GM23338 (cell line): ENCODE measurements at regions not wholly inside any gene's neighbourhood (a gene's known extent, or its start where the extent isn't known, plus 50 kb on each side); places are given as distances from the start of the nearest gene placed in this dataset.

ENCODE experiments used
- ATAC-seq: fragments of 200-7000 bp; cut with Tn5 transposase; 3 replicates; pipeline ENCODE4 v1.9.1; 2020
- DNase-seq: peaks from one replicate; pipeline ENCODE4 v3.0.0-alpha.2; 2015; ENCODE audit warnings: low spot score
- H2AFZ ChIP-seq: fragments of 200-600 bp; sonication (generic); 2 replicates; pipeline ENCODE4 v1.8.0; 2016; ENCODE audit warnings: antibody characterized with exemption, mild to moderate bottlenecking, moderate library complexity
- H3F3A ChIP-seq: fragments of 200-600 bp; sonication (generic); replicated peaks from 2 replicates; pipeline ENCODE4 v1.8.0; 2017; ENCODE audit warnings: antibody characterized with exemption, mixed run types, low read depth
- H3K27ac ChIP-seq: fragments of 200-600 bp; sonication (generic); 2 replicates; pipeline ENCODE4 v1.6.1; 2016; ENCODE audit warnings: low read depth
- H3K27me3 ChIP-seq: fragments of 200-600 bp; sonication (generic); 2 replicates; pipeline ENCODE4 v1.8.0; 2016; ENCODE audit warnings: mild to moderate bottlenecking, mixed run types, moderate library complexity; ENCODE audit not compliant: insufficient read depth
- H3K36me3 ChIP-seq: fragments of 200-600 bp; sonication (generic); 2 replicates; pipeline ENCODE4 v1.8.0; 2016; ENCODE audit warnings: mild to moderate bottlenecking; ENCODE audit not compliant: insufficient read depth
- H3K4me1 ChIP-seq: fragments of 200-600 bp; sonication (generic); 2 replicates; pipeline ENCODE4 v1.8.0; 2016; ENCODE audit warnings: mild to moderate bottlenecking, moderate library complexity; ENCODE audit not compliant: insufficient read depth
- H3K4me2 ChIP-seq: fragments of 200-600 bp; sonication (generic); 2 replicates; pipeline ENCODE4 v1.7.1; 2017; ENCODE audit warnings: mixed run types
- H3K4me3 ChIP-seq: fragments of 200-600 bp; sonication (generic); 2 replicates; pipeline ENCODE4 v1.6.1; 2016; ENCODE audit warnings: mixed run types
- H3K79me2 ChIP-seq: fragments of 200-600 bp; sonication (generic); replicated peaks from 2 replicates; pipeline ENCODE4 v1.8.0; 2017; ENCODE audit warnings: mild to moderate bottlenecking; ENCODE audit not compliant: insufficient read depth
- H3K9me2 ChIP-seq: fragments of 200-600 bp; sonication (generic); 2 replicates; pipeline ENCODE4 v1.8.0; 2017; ENCODE audit not compliant: insufficient read depth
- H4K20me1 ChIP-seq: fragments of 200-600 bp; sonication (generic); replicated peaks from 2 replicates; pipeline ENCODE4 v1.8.0; 2017; ENCODE audit warnings: mild to moderate bottlenecking; ENCODE audit not compliant: insufficient read depth
- H3K27ac Mint-ChIP-seq: 2 replicates; pipeline ENCODE4 v1.8.0; 2020; ENCODE audit warnings: inconsistent platforms, mild to moderate bottlenecking, moderate library complexity, mixed read lengths
- H3K27me3 Mint-ChIP-seq: 3 replicates; pipeline ENCODE4 v1.8.0; 2022; ENCODE audit warnings: low read depth, mild to moderate bottlenecking, moderate library complexity, mixed read lengths, inconsistent platforms; ENCODE audit not compliant: insufficient read depth, poor library complexity
- H3K36me3 Mint-ChIP-seq: 3 replicates; pipeline ENCODE4 v1.8.0; 2021; ENCODE audit warnings: low read depth, mild to moderate bottlenecking, inconsistent platforms, moderate library complexity, mixed read lengths
- H3K4me1 Mint-ChIP-seq: 3 replicates; pipeline ENCODE4 v1.8.0; 2020; ENCODE audit warnings: mild to moderate bottlenecking, inconsistent platforms, mixed read lengths
- H3K4me3 Mint-ChIP-seq: 3 replicates; pipeline ENCODE4 v1.8.0; 2021; ENCODE audit warnings: moderate library complexity, mild to moderate bottlenecking, inconsistent platforms, mixed read lengths
- H3K9me3 Mint-ChIP-seq: 3 replicates; pipeline ENCODE4 v1.8.0; 2020; ENCODE audit warnings: moderate library complexity, mild to moderate bottlenecking, inconsistent platforms, mixed read lengths
- CREB1 ChIP-seq: fragments of 250-450 bp; sonication (Bioruptor Pico); IDR thresholded peaks from 2 replicates; pipeline ENCODE4 v1.5.0; 2020; ENCODE audit warnings: low read depth, mild to moderate bottlenecking, moderate library complexity
- CTCF ChIP-seq, 2 experiments: fragments of 200-600 bp in 1 of 2; sonication (generic) in 1 of 2; conservative IDR thresholded peaks; 2 replicates each; pipeline versions ENCODE4 v1.5.1 to v1.6.1; 2016 to 2017; ENCODE audit warnings: antibody characterized with exemption in 2 of 2, low read depth in 2 of 2, mild to moderate bottlenecking in 2 of 2, moderate library complexity in 1 of 2
- ETS1 ChIP-seq: IDR thresholded peaks from 2 replicates; pipeline ENCODE4 v1.6.1; 2016; ENCODE audit warnings: antibody characterized with exemption
- EZH2 ChIP-seq: fragments of 200-600 bp; sonication (generic); IDR thresholded peaks from one replicate; pipeline ENCODE4 v1.8.0; 2017; ENCODE audit warnings: antibody characterized with exemption, mild to moderate bottlenecking, low read depth; ENCODE audit not compliant: unreplicated experiment
- EZH2phosphoT487 ChIP-seq: fragments of 200-600 bp; sonication (generic); IDR thresholded peaks from one replicate; pipeline ENCODE4 v1.8.1; 2018; ENCODE audit warnings: antibody characterized with exemption; ENCODE audit not compliant: unreplicated experiment
- JUNB ChIP-seq: IDR thresholded peaks from one replicate; pipeline ENCODE4 v1.6.1; 2016; ENCODE audit warnings: antibody characterized with exemption; ENCODE audit not compliant: unreplicated experiment
- REST ChIP-seq: IDR thresholded peaks from one replicate; pipeline ENCODE4 v1.6.1; 2018; ENCODE audit warnings: antibody characterized with exemption; ENCODE audit not compliant: unreplicated experiment
- ZNF331 ChIP-seq: fragments of 250-450 bp; sonication (Bioruptor Pico); IDR thresholded peaks from 2 replicates; pipeline ENCODE4 v1.5.0; 2020; ENCODE audit warnings: low read depth, mild to moderate bottlenecking, moderate library complexity
- ZNF462 ChIP-seq: fragments of 250-450 bp; sonication (Bioruptor Pico); IDR thresholded peaks from 2 replicates; pipeline ENCODE4 v1.5.0; 2020; ENCODE audit warnings: mild to moderate bottlenecking, moderate library complexity

GRCh38 chr1:199918196-199918769, 109.2 kb upstream of the NR5A2 start (continued):
- no peak for TF ChIP-seq CREB1 (CRISPR knock-in tag)
- no peak for TF ChIP-seq JUNB
- no peak for TF ChIP-seq ZNF331 (CRISPR knock-in tag)
- TF ChIP-seq CTCF (conservative IDR thresholded peaks at IDR 0.05; ENCODE audit: low read depth in 2 of 2): no peak

GRCh38 chr1:199920635-199921034, 106.9 kb upstream of the NR5A2 start:
- H3K4me2 ChIP-seq: no peak overlapping the region
- H3K36me3 ChIP-seq: no peaks in the 10 kb centered on the region
- no peak for DNase-seq
- H3K27ac ChIP-seq: no peak overlapping the region
- H3K9me2 ChIP-seq: no peaks in the 10 kb centered on the region
- no peak overlapping the region for H3K4me3 Mint-ChIP-seq
- no peaks in the 10 kb centered on the region for H3K4me1 Mint-ChIP-seq
- no peaks in the 10 kb centered on the region for H3K36me3 Mint-ChIP-seq
- H3K9me3 Mint-ChIP-seq: no peaks in the 10 kb centered on the region; the same call in 2 of the 3 replicates
- H3K4me3 ChIP-seq: no peak overlapping the region
- H2AFZ ChIP-seq: no peak overlapping the region
- H3K27me3 ChIP-seq: no peaks in the 10 kb centered on the region
- H3K4me1 ChIP-seq: no peaks in the 10 kb centered on the region
- no peaks in the 10 kb centered on the region for H3F3A ChIP-seq
- no peak for ATAC-seq
- H3K27me3 Mint-ChIP-seq: no peaks in the 10 kb centered on the region
- H3K27ac Mint-ChIP-seq: no peak overlapping the region
- H3K79me2 ChIP-seq: no peaks in the 10 kb centered on the region
- no peaks in the 10 kb centered on the region for H4K20me1 ChIP-seq
- TF ChIP-seq JUNB: no peak
- no peak for TF ChIP-seq EZH2
- no peak for TF ChIP-seq REST
- TF ChIP-seq ZNF462: no peak
- no peak for TF ChIP-seq EZH2phosphoT487
- TF ChIP-seq CREB1 (CRISPR knock-in tag): no peak
- no peak for TF ChIP-seq CTCF (conservative IDR thresholded peaks at IDR 0.05; ENCODE audit: low read depth in 2 of 2)
- TF ChIP-seq ETS1: no peak
